DMS153 treated with DMSO at 0.1 percent for 48 hours (cell line): ENCODE measurements at regions not wholly inside any gene's neighbourhood (a gene's known extent, or its start where the extent isn't known, plus 50 kb on each side); places are given as distances from the start of the nearest gene placed in this dataset.

Source experiments
- DNase-seq: peaks from one replicate; lab custom pipeline; 2025; ENCODE audit not compliant: unreplicated experiment; lab: John Stamatoyannopoulos, UW

DNA sequence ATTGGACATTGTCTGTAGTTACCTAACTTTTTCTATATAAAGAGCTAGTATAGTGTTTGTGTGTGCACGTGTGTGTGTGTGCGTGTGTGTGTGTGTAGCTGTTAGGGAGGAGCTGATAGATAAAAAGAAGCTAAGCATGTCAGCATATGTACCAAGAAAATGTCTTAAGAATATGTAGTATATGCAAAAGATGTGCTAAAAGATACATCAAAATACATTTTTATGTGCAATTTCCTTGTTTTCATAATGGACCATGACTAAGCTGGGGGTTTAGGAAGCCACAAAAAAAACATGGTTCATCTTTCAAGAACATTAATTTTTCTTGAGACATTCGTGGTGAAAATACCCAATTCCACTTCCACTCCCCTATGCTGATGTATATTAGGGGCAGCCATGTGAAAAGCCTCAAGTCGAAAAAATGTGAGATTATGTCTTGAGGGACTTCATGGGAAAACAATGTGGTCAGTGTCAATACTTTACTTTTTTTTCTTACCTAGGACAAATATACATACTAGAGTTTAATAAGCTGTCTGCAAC is 1599.7 kb downstream of the ARAP2 start:
- DNase-seq: no peak

DNA sequence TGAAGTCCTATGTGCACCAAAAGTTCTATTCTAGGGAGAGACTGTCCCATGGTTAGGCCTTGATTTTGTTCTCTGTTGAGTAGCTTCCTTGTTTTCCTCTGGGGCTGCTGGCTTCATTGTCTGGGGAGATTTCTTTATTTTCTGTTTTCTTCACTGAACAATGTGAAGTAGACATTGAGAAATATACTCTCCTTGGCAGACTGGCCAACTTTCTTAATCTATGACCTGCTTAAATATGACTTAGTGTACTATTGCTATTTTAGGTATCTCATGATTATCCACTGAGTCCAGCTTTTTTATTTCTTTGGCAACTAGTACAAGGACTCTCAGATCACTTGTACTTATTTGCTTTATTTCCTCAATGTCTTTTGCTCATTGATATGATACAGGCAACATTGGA is 1594.6 kb downstream of the ARAP2 start:
- DNase-seq: no peak

DNA sequence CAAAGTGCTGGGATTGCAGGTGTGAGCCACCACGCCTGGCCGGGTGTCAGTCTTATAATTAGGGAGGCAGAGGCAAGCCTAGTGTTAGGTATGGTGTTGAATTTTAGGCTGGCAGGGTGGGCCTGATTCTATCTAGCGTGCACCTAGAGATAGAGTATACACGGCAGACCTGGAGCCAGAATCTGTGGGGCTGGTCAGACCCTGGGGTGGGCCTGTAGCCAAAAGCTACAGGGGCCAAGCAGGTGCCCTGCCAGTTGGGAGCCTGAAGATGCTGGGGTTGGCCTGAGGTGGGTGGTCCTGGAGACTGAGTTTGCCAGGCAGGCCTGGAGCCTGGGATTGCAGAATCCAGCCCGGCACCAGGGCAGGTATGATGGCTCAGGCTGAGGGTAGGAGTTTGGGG is 1580.3 kb downstream of the ARAP2 start:
- DNase-seq: no peak

DNA sequence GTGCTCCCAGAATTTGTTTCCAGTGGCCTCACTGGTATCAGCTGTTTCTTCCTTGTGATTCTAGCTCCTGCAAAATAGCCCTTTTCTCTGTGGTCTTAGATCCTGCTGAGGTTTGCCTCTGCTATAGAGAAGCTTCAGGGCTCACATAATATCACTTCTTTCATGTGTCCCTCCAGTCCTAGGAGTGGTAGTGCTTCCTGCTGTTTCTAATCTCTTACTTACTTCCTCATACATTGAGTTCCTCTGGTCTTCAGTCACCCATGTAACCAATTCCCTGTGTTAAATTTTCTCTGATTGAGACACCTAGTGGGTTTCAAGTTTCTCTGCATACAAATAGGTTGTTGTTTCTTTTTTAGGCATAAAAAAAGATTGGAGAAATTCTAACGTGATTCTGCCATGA is 1567.9 kb downstream of the ARAP2 start:
- no peak for DNase-seq

DNA sequence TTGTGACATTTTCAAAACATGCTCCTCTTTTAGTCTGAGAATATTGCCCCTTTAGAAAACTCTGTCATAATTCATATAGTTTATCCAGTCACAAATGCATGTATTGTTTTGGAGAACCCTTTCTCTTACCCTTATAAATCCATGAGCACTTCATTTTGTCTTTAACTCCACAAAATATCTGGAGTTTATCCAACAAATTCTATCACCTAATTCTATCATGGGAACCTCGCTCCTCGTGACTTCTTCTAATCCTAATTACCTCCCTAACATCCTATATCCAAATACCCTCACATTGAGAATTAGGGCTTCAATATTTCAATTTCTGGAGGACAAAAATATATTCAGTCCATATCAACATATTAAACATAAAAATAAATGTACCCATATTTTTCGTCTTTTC is 1565.9 kb downstream of the ARAP2 start:
- DNase-seq: no peak

DNA sequence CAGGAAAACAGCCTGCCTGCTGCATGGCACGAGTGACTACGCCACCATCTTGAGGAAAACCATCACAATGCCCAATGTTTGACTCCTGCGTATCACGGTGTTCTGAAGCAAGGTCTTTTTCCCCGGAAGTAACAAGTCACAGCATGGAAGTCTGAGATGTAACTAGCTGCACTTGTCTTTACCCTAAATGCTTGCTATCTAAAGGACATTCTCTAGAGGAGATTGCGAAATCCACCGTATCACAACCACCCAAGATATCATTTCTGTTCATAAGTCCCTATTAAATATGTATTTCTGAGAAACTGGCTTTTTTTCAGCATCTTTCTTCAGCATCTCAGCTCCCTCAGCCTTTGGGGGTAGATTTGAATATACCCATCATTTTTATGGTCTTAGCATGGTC is 1565.1 kb downstream of the ARAP2 start:
- DNase-seq: no peak

DNA sequence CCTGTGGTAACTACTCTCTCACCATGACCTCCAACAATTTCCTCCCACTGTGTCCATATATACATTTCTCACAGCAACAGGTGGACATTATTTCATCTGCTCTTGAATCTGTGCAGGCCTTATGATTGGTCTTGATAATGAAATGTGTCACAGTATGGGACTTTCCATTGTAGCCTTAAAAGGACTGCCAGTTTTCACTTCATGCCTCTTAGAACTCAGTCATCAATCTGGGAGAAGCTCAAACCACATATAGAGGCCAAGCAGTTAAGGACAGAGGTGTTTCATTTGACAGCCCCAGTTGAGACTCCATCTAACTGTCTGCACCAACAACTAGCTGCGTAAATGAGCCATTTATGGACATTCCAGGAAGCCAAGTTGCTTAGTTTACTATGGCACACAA is 1534.8 kb downstream of the ARAP2 start:
- no peak for DNase-seq

DNA sequence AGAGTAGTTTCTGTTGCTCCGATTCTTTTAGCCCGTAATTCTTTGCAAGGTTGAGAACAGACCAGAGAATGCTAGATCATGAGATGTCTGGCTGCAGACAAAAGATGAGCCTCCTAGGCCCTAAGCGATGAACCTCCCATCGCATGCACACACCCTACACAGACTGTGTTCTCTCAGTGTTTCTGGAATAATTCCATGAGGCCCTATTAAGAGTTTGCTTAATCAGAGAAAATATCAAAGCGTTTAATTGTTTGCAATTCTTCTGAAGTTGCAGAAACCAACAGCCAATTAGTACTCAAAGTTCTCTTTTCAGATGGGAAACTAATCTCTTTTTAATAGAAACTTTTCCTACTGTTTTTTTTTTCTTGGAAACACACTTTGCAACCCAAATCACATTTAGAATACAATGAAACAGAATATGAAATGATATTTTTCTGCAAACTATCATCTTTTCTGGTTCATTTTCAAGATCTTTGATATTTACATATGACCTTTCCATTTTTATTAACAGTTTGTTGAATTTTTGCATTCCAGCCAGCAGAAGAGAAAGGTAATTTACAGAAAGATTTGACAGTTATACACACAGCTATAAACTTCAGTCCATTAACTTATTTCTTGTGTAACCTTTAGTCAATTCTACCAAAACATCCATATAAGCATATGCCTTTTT is 1525.6 kb downstream of the ARAP2 start:
- no peak for DNase-seq

DNA sequence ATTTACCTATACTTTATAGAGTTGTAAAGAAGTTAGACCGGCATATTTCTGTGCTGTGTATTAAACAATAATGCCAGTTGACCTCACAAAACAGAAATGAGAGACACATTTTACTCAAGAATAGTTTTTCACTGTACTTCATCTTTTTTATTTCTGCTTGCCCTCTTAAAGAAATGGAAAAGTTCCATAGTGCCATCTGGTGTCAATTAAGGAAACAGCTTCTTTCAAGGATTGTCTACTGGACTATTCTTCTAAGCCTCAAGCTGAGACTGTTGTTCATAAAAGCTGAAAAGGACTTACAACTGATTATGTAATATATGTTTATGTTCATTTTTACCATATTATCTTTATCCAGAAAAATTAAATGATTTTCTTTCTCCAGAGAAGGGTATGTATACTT is 1523.7 kb downstream of the ARAP2 start:
- DNase-seq: peak; percentile 2

DNA sequence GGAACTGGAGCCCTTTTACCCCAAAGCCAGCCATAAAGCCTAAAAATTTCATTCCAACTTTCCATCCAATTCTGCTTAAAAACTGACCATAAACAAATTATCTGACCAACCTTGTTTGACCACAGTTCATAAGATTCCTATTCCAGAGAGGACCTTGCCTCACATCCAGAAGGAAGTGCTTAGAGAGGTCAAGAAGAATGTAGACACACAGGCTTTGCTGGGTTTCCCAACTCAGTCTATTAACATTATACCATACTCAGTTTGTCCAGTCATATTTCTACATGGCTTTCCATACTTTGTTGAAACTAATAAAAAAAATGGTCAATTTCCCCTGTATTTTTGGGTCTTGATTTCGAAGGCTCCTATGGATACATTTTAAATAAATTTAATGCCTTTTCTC is 1522.5 kb downstream of the ARAP2 start:
- no peak for DNase-seq

DNA sequence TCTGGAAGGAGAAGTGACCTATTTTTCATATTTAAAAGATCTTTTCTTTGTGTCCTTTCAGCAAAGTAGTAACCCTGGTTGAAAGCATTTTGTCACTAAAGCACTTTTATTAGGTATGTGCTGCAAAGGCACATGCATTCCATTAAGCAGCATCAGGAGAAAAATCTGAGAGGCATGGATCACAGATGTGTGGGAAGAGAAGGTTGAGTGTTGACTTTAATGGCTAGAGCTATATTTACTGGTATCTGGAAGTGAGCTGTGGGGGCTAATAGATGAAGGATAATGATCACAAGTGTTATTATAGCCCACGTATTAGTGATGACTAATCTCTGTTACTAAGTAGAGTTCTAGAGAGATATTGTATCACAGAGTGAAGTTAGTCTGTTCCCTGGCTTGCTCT is 1520.7 kb downstream of the ARAP2 start:
- no peak for DNase-seq

DNA sequence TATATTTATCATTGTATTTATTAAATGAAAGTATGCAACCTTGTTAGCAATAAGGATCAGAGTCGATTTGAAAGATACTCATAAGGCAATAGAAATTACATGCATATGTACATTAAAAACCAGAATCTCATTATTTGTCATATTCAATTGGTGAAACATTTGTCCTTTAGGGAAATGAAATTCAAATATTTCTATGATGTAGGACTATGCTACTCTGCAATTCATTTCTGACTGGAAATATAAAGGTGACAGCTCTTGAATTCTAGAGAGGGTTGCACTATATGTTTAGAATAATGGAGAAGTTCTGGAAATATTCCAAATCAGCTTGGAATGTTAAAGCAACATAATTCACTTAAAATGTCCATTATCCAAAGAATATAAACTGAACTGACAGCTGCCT is 1519.8 kb downstream of the ARAP2 start:
- DNase-seq: no peak

DNA sequence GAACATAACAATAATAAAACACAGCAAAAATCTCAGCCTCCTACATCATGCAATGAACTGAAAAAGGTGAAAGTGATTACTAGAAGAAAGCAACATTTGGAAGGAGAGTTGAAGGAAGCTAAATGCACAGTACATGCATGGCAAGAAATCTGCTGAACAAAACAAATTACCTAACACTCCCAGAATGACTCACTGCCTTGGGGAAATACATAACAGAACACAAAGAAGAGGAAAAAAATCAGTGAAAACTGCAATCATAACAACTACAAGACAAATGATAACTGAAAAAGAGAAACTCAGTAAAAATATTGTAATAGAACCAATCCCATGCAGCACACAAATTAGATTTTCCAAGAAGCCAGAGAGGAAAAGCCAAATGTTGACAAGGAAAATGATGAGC is 1513.2 kb downstream of the ARAP2 start:
- no peak for DNase-seq

DNA sequence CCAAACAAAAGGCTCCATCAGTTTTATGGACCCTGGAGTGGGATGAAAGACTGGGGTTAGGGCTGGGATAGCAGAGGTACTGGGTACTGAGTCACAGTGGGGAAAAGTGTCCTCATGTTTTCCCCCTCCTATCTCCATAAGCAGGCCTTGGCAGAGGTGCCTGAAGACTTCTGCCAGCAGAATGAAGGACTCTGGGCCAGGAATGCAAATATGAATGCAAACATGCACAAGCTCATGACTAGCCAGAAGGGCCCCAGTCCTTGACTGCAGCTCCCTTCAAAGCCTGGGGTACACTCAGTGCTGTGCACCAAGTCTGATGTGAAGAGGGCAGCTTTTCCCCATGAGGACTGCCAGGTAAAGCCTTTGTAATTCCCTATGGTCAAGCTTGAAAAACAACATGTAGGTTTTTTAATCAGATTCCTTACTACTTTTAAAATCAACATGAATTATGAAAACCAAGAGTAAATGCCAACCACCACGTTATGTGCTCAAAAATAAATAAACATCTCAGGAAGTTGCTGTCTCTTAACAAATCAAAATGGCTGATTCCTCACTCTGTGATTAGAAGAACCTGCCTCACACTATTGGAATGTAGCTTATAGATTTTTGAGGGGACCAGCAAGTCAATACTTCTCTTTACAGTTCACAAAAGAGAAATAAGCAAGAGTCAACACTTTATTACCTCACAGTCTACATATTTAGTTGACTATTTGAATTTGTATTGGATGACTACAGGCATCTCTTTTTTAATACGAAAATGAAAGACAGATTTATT is 1512.0 kb downstream of the ARAP2 start:
- DNase-seq: no peak

DNA sequence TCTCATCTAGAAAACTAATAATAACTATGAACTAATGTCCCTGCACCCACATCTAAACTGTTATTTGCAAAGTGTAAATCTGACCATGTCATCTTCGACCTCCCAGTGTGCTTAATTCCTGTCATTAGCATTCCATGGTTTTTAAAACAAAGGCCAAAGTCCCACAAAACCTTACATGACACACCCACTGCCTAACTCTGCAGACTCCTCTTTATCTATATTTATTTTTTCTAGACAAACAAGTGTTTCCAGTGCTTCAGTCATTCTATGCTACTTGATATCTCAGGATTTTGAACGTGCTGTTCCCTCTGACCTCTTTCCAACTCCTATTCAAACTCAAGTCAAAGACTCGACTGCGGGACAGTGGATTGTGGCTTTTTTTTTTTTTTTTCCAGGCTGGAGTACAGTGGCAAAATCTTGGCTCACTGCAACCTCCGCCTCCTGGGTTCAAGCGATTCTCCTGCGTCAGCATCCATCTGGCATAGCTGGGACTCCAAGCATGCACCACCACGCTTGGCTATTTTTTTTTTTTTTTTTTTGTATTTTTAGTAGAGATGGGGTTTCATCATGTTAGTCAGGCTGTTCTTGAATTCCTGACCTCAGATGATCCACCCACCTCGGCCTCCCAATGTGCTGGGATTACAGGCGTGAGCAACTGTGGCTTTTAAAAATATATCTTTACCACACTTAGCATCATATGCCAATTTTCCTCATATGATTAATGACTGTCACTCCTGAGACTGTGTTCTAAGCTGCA is 1511.0 kb downstream of the ARAP2 start:
- DNase-seq: no peak

DNA sequence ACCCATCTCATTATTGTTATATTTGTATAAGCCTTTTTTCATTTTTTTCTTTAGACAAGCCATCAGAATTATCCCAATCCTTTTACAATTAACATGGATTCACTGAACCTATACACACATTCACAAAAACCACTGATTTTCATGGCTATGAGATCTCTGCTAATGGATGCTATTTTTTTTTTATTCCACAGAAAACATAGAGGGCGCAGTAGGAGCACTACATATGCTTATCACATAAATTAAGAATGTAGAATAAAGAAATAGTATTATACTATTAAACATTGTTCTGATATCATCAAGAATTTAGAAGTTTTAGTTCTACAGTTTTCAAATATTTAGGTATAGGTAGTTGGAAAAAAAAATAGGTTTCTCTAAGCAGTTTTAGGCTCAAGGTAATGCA is 1477.4 kb downstream of the ARAP2 start:
- no peak for DNase-seq

DNA sequence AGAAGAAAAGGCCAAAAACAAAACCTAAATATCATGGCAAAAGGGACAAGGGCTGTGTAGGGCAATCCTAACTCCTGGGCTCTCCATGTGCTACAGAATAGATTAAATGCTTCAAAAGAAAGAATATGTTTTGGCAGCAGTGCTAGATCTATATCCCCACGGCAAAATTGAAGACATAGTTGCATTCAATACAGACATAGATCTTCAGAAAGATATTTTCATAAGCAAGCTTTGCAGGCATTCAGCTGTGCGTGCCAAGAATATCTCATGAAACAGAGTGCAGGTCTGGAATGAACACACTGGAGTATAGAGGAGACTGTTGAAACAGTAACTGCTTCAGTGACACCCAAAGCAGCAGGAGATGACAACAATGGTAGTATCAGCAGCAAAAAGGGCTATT is 1476.9 kb downstream of the ARAP2 start:
- no peak for DNase-seq

DNA sequence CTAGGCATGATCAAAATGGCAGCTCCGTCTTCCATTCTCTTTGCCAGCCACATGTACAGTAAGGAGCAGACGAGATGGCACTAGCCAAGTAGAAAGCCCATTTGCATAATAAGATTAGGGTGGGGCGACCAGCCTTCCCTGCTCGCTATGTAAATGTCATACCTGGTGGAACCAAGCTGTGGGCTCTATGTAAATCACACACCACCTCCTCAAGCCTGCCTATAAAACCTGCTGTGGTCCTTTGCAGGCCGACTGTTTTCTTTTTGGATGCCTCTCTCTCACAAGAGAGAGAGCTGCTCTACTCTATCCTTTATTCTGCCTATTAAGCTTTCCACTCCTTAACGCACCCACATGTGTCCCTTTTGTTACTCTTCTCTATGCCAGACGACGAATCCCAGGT is 1472.7 kb downstream of the ARAP2 start:
- DNase-seq: no peak

DNA sequence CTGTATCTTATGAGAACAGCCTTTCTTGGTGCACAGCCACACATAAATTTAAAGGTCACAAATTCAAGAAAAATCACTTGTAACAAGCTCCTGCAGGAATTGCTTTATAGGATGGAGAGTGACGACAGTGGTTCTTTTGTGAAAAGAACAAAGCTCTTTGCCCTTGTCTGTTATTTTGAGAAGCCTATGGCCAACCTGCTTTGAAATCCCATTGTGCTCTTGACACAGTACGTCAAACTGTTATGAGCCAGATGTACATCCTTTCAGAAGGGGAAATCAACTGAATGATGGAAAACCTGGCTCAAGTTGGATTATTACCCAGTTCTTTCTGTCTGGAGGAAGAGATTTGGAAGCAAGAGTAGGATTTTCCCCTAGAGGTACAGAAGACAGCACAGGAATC is 1454.2 kb downstream of the ARAP2 start:
- no peak for DNase-seq

DNA sequence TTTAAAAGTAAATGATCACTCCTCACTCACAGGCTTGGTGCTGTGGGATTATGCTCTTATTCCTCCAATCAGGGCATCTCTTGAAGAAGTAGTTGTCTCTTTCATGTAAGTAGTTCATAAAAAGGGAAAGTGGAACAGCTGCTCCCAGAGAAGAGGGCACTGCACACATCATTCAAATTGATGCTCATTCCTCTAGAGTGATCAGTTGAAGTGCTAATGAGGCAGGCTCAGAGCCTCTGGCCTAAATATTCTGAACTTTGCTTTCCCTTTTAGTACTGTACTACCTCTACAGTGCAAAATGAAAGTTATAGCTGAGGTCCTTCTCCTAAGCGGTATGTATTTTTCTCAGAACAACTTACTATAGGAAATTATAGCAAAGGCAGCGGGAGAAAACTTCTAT is 1453.1 kb downstream of the ARAP2 start:
- DNase-seq: no peak

DNA sequence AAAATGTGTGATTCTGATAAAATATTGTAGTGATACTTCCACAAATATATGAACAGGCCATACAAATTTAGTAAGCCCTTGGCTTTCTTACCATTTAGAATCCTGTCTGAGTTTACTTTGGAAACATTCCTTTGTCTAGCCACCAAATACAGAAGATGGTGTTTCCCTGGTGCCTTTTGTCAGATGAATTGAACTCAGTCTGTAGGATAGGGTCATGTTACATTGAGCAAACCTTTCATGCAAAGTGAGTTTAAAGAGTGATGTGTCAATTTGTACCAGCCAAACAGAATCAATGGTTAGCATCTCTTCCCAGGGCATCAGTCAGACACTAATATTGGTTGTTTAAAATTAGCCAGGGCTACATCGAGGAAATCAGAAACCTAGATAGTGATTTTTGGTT is 1443.4 kb downstream of the ARAP2 start:
- DNase-seq: no peak

DNA sequence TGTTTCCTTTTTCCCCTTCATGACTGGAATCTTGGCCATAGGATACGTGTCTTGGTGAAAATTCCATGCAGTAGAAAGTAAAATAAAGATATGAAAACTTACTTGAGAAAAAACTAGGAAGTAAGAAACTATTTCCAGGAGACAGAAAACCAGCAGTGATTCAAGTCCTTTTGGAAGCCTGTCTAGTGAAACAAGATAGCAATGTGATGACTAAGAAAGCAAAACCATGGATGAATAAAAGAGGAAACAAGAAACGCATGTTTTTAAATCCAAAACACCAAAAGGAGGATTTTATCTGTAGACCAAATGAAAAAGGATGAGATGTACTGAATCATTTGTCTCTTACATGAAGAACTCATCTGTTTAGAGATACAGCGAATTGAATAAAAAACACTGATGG is 1430.0 kb downstream of the ARAP2 start:
- DNase-seq: no peak
